H1 (cell line): ENCODE measurements at regions not wholly inside any gene's neighbourhood (a gene's known extent, or its start where the extent isn't known, plus 50 kb on each side); places are given as distances from the start of the nearest gene placed in this dataset.

Experiments used
- CTCF ChIA-PET: fragments of 300-600 bp; sonication (Branson Sonifier 250); formaldehyde crosslinking; loops from one replicate; lab custom pipeline; 2021; ENCODE audit not compliant: partially characterized antibody; lab: Charles Lee
- POLR2A ChIA-PET: fragments of 300-600 bp; sonication (Branson Sonifier 250); formaldehyde crosslinking; loops from one replicate; lab custom pipeline; 2021; ENCODE audit warnings: inconsistent platforms; ENCODE audit not compliant: partially characterized antibody; lab: Charles Lee
- DNase-seq, 2 experiments: peaks; one replicate each; pipeline versions ENCODE4 v3.0.0 to v3.0.0-alpha.2; 2010 to 2022; ENCODE audit warnings: low spot score in 2 of 2, low read depth in 1 of 2, mixed read lengths in 1 of 2
- FAIRE-seq: peaks from 2 replicates; lab custom pipeline; 2011; peaks lifted over from hg19 to GRCh38; lab: Jason Lieb, UNC
- H2AFZ ChIP-seq: 2 replicates; pipeline ENCODE4 v1.8.1; 2012; ENCODE audit warnings: low read length, inconsistent platforms
- H2AK5ac ChIP-seq: 2 replicates; pipeline ENCODE4 v1.6.1; 2013; ENCODE audit warnings: low read depth, low read length
- H2BK120ac ChIP-seq: replicated peaks from 2 replicates; pipeline ENCODE3; 2013; ENCODE audit warnings: low read depth, low read length, inconsistent platforms
- H2BK12ac ChIP-seq: 2 replicates; pipeline ENCODE4 v1.6.1; 2013; ENCODE audit warnings: low read depth, low read length
- H2BK15ac ChIP-seq: 2 replicates; pipeline ENCODE4 v1.6.1; 2013; ENCODE audit warnings: low read length
- H2BK20ac ChIP-seq: 2 replicates; pipeline ENCODE4 v1.6.1; 2013; ENCODE audit warnings: low read length
- H2BK5ac ChIP-seq: 2 replicates; pipeline ENCODE4 v1.6.1; 2013; ENCODE audit warnings: low read depth, low read length
- H3K14ac ChIP-seq: 2 replicates; pipeline ENCODE4 v1.6.1; 2013; ENCODE audit warnings: inconsistent platforms; ENCODE audit not compliant: insufficient read length
- H3K18ac ChIP-seq: 2 replicates; pipeline ENCODE4 v1.6.1; 2013; ENCODE audit warnings: low read length; ENCODE audit errors: extremely low read depth
- H3K23ac ChIP-seq: 2 replicates; pipeline ENCODE4 v1.6.1; 2013; ENCODE audit warnings: inconsistent platforms; ENCODE audit not compliant: insufficient read length
- H3K23me2 ChIP-seq: 2 replicates; pipeline ENCODE4 v1.6.1; 2013; ENCODE audit warnings: low read depth, low read length
- H3K27ac ChIP-seq: 2 replicates; pipeline ENCODE4 v1.6.1; 2011; ENCODE audit warnings: low read depth, low read length, inconsistent platforms
- H3K27me3 ChIP-seq, 4 experiments: replicated peaks in 1 of 4; 1 replicate in 1 of 4; 2 replicates in 3 of 4; pipeline versions ENCODE4 v1.6.1 to v1.8.1; 2011 to 2013; ENCODE audit warnings: low read length in 3 of 4, mild to moderate bottlenecking in 3 of 4, inconsistent platforms in 2 of 4, mixed read lengths in 2 of 4, moderate library complexity in 1 of 4; ENCODE audit not compliant: control insufficient read depth in 3 of 4, insufficient read depth in 3 of 4; ENCODE audit errors: extremely low read depth in 1 of 4
- H3K36me3 ChIP-seq, 4 experiments: 2 replicates each; pipeline versions ENCODE4 v1.6.1 to v1.8.1; 2011 to 2013; ENCODE audit warnings: mild to moderate bottlenecking in 4 of 4, low read length in 3 of 4, moderate library complexity in 2 of 4, control low read depth in 1 of 4, inconsistent platforms in 1 of 4; ENCODE audit not compliant: insufficient read depth in 4 of 4, control insufficient read depth in 2 of 4
- H3K4ac ChIP-seq: replicated peaks from 2 replicates; pipeline ENCODE3; 2013; ENCODE audit warnings: low read length, low read depth, mixed read lengths, inconsistent platforms; ENCODE audit not compliant: insufficient read length
- H3K4me1 ChIP-seq, 4 experiments: replicated peaks in 1 of 4; 1 replicate in 1 of 4; 2 replicates in 3 of 4; pipeline versions ENCODE4 v1.6.1 to v1.8.1; 2011 to 2013; ENCODE audit warnings: low read length in 3 of 4, inconsistent platforms in 2 of 4, mixed read lengths in 1 of 4; ENCODE audit not compliant: insufficient read depth in 4 of 4, control insufficient read depth in 3 of 4
- H3K4me2 ChIP-seq, 2 experiments: 2 replicates each; pipeline versions ENCODE4 v1.6.1 to v1.8.1; 2011 to 2013; ENCODE audit warnings: low read depth in 2 of 2, low read length in 2 of 2, control low read depth in 1 of 2, inconsistent platforms in 1 of 2, mild to moderate bottlenecking in 1 of 2; ENCODE audit not compliant: insufficient read depth in 1 of 2
- H3K4me3 ChIP-seq, 4 experiments: fragments of 200-600, 300-600 bp in 1 of 4; sonication (generic), shearing (Covaris generic), sonication (Bioruptor Twin) in 1 of 4; 2 replicates each; pipeline versions ENCODE4 v1.5.1 to v1.8.1; 2011 to 2016; ENCODE audit warnings: low read length in 4 of 4, low read depth in 3 of 4, control low read depth in 2 of 4, inconsistent platforms in 2 of 4, mild to moderate bottlenecking in 2 of 4, mixed read lengths in 1 of 4, moderate library complexity in 1 of 4; ENCODE audit not compliant: insufficient read depth in 2 of 4; ENCODE audit errors: extremely low read depth in 1 of 4
- H3K56ac ChIP-seq: replicated peaks from 2 replicates; pipeline ENCODE3; 2013; ENCODE audit warnings: low read depth, mild to moderate bottlenecking, mixed read lengths, low read length, inconsistent platforms; ENCODE audit not compliant: insufficient read length
- H3K79me1 ChIP-seq: 2 replicates; pipeline ENCODE4 v1.6.1; 2013; ENCODE audit warnings: low read depth, low read length, control low read depth
- H3K79me2 ChIP-seq, 2 experiments: 2 replicates each; pipeline versions ENCODE4 v1.6.1 to v1.8.1; 2012 to 2013; ENCODE audit warnings: low read length in 2 of 2, mild to moderate bottlenecking in 2 of 2, inconsistent platforms in 1 of 2; ENCODE audit not compliant: insufficient read depth in 2 of 2, control insufficient read depth in 1 of 2
- H3K9ac ChIP-seq, 4 experiments: replicated peaks in 1 of 4; 1 replicate in 1 of 4; 2 replicates in 3 of 4; pipeline versions ENCODE4 v1.6.1 to v1.8.1; 2011 to 2013; ENCODE audit warnings: low read depth in 3 of 4, low read length in 3 of 4, control low read depth in 2 of 4, mild to moderate bottlenecking in 2 of 4, moderate library complexity in 2 of 4, inconsistent platforms in 1 of 4; ENCODE audit errors: extremely low read depth in 1 of 4
- H3K9me3 ChIP-seq, 2 experiments: 2 replicates each; pipeline versions ENCODE4 v1.6.1 to v1.8.1; 2012 to 2013; ENCODE audit warnings: mild to moderate bottlenecking in 2 of 2, moderate library complexity in 2 of 2, control low read depth in 1 of 2, inconsistent platforms in 1 of 2, low read depth in 1 of 2, low read length in 1 of 2, mixed read lengths in 1 of 2; ENCODE audit not compliant: insufficient read depth in 2 of 2
- H4K20me1 ChIP-seq, 2 experiments: replicated peaks in 1 of 2; 2 replicates each; pipeline versions ENCODE3 to v1.8.1; 2011 to 2013; ENCODE audit warnings: inconsistent platforms in 2 of 2, low read length in 2 of 2, mild to moderate bottlenecking in 1 of 2; ENCODE audit not compliant: insufficient read depth in 2 of 2, control insufficient read depth in 1 of 2
- H4K5ac ChIP-seq: 2 replicates; pipeline ENCODE4 v1.6.1; 2013; ENCODE audit warnings: low read length, low read depth, mixed read lengths, inconsistent platforms; ENCODE audit not compliant: insufficient read length
- H4K8ac ChIP-seq: 2 replicates; pipeline ENCODE4 v1.8.0; 2013; ENCODE audit warnings: mild to moderate bottlenecking, moderate library complexity, low read length, inconsistent platforms; ENCODE audit not compliant: insufficient read depth; ENCODE audit errors: extremely low read depth
- H4K91ac ChIP-seq: replicated peaks from 2 replicates; pipeline ENCODE3; 2013; ENCODE audit warnings: low read length, mixed read lengths, inconsistent platforms; ENCODE audit not compliant: insufficient read length
- BRCA1 ChIP-seq: IDR thresholded peaks from 2 replicates; pipeline ENCODE4 v1.6.1; 2012; ENCODE audit warnings: low read depth, low read length, improper control_type of control experiment
- CTBP2 ChIP-seq: IDR thresholded peaks from 2 replicates; pipeline ENCODE4 v1.7.0; 2011; ENCODE audit warnings: borderline replicate concordance, mild to moderate bottlenecking, moderate library complexity, mixed read lengths, low read length; ENCODE audit not compliant: insufficient read depth, insufficient read length
- E2F6 ChIP-seq: IDR thresholded peaks from 2 replicates; pipeline ENCODE4 v1.6.1; 2012; ENCODE audit warnings: inconsistent platforms
- EGR1 ChIP-seq: IDR thresholded peaks from 2 replicates; pipeline ENCODE4 v1.6.1; 2011; ENCODE audit warnings: low read depth, low read length, borderline replicate concordance
- EZH2 ChIP-seq: fragments of 200-600 bp; sonication (generic); IDR thresholded peaks from 2 replicates; pipeline ENCODE4 v1.7.1; 2012; ENCODE audit warnings: low read depth, mild to moderate bottlenecking, moderate library complexity, low read length, inconsistent platforms; ENCODE audit not compliant: severe bottlenecking
- FOSL1 ChIP-seq: IDR thresholded peaks from 2 replicates; pipeline ENCODE4 v1.6.1; 2011; ENCODE audit warnings: mild to moderate bottlenecking, low read depth, low read length, moderate library complexity; ENCODE audit not compliant: insufficient read depth
- HDAC2 ChIP-seq, 2 experiments: fragments of 300-600 bp in 1 of 2; sonication (generic) in 1 of 2; IDR thresholded peaks; 2 replicates each; pipeline ENCODE4 v1.6.1; 2011 to 2012; ENCODE audit warnings: low read depth in 2 of 2, low read length in 2 of 2, mild to moderate bottlenecking in 2 of 2, moderate library complexity in 2 of 2, borderline replicate concordance in 1 of 2, inconsistent platforms in 1 of 2
- HDAC6 ChIP-seq: IDR thresholded peaks from one replicate; pipeline ENCODE4 v1.7.1; 2012; ENCODE audit warnings: low read depth, mild to moderate bottlenecking, inconsistent platforms, low read length, moderate library complexity
- NANOG ChIP-seq: IDR thresholded peaks from 2 replicates; pipeline ENCODE4 v1.6.1; 2011; ENCODE audit warnings: low read length, low read depth, mild to moderate bottlenecking, inconsistent platforms; ENCODE audit not compliant: insufficient read depth, poor library complexity, severe bottlenecking
- POLR2A ChIP-seq, 2 experiments: IDR thresholded peaks; 1 replicate in 1 of 2; 2 replicates in 1 of 2; pipeline ENCODE4 v1.6.1; 2011; ENCODE audit warnings: low read depth in 2 of 2, low read length in 2 of 2, mild to moderate bottlenecking in 2 of 2; ENCODE audit errors: control extremely low read depth in 1 of 2
- POU5F1 ChIP-seq: IDR thresholded peaks from 2 replicates; pipeline ENCODE4 v1.6.1; 2011; ENCODE audit warnings: low read depth, mild to moderate bottlenecking, low read length, moderate library complexity
- RBBP5 ChIP-seq: IDR thresholded peaks from 2 replicates; pipeline ENCODE4 v1.7.1; 2012; ENCODE audit warnings: low read depth, mild to moderate bottlenecking, inconsistent platforms, low read length, moderate library complexity, borderline replicate concordance
- SAP30 ChIP-seq: fragments of 300-600 bp; sonication (generic); IDR thresholded peaks from 2 replicates; pipeline ENCODE4 v1.7.1; 2012; ENCODE audit warnings: low read length, moderate library complexity, mild to moderate bottlenecking, inconsistent platforms; ENCODE audit not compliant: insufficient read depth, insufficient replicate concordance
- TAF1 ChIP-seq: IDR thresholded peaks from 2 replicates; pipeline ENCODE4 v1.6.1; 2011; ENCODE audit warnings: mild to moderate bottlenecking, low read depth, low read length
- ZNF274 ChIP-seq: IDR thresholded peaks from 2 replicates; pipeline ENCODE4 v1.7.0; 2012; ENCODE audit warnings: low read length, borderline replicate concordance; ENCODE audit errors: extremely low read depth

DNA sequence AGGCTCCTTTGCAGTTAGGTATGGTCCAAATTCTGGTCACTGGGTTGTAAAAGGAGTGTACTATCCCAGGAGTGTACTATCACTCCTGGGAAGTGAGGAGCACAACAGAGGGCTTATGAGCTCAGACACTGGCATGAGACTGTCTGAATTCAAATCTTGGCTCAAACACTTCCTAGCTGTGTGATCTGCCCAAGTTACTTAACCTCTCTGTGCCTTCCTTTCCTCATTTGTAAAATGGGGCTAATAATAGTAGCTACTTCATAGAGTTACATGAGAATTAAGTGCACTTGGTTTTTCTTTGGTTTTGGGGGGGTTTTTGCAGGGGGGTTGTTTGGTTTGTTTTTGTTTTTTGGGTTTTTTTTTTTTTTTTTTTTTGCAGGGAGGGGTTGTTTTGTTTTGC lies 152.0 kb downstream of the BCOR start:
- H3K36me3 ChIP-seq: no peaks in the 10 kb centered on the region
- no peak overlapping the region for H3K23ac ChIP-seq
- H2BK15ac ChIP-seq: no peak overlapping the region
- DNase-seq: no peak
- no peak overlapping the region for H4K8ac ChIP-seq
- H3K4me2 ChIP-seq: no peak overlapping the region
- no peak overlapping the region for H3K27ac ChIP-seq
- peaks cover 0 to 9% (median 1%) of the 10 kb centered on the region in 4 experiments; a peak in 1 of 7 replicates for H3K4me1 ChIP-seq
- POLR2A ChIA-PET: interaction anchor here (0.7 kb wide), 1 partner anchor 124 kb away, joined by 3 read pairs; no protein-coding TSS in a partner anchor
- H3K9me3 ChIP-seq: no peaks in the 10 kb centered on the region
- H3K14ac ChIP-seq: no peak overlapping the region
- H2BK5ac ChIP-seq: no peak overlapping the region
- H3K4me3 ChIP-seq: no peak overlapping the region
- H2BK12ac ChIP-seq: no peak overlapping the region
- H2BK120ac ChIP-seq: no peak overlapping the region
- H3K4ac ChIP-seq: no peak overlapping the region
- no peak overlapping the region for H2BK20ac ChIP-seq
- FAIRE-seq: no peak
- no peak overlapping the region for H3K18ac ChIP-seq
- no peak overlapping the region for H2AFZ ChIP-seq
- no peaks in the 10 kb centered on the region for H3K27me3 ChIP-seq
- no peaks in the 10 kb centered on the region for H3K23me2 ChIP-seq
- no peaks in the 10 kb centered on the region for H3K79me2 ChIP-seq
- no peaks in the 10 kb centered on the region for H4K20me1 ChIP-seq
- H4K91ac ChIP-seq: no peak overlapping the region
- H3K79me1 ChIP-seq: no peaks in the 10 kb centered on the region
- CTCF ChIA-PET: interaction anchor here (0.7 kb wide), 1 partner anchor 881 kb away, joined by 3 read pairs; no protein-coding TSS in a partner anchor
- no peak overlapping the region for H3K56ac ChIP-seq
- H3K9ac ChIP-seq: no peak overlapping the region
- no peak overlapping the region for H4K5ac ChIP-seq
- H2AK5ac ChIP-seq: no peak overlapping the region
- TF ChIP-seq TAF1 (no peak), NANOG (no peak), E2F6 (no peak), HDAC2 (IDR thresholded peaks at IDR 0.05; ENCODE audit: borderline replicate concordance in 1 of 2, low read depth in 2 of 2, low read length in 2 of 2) (no peak), EZH2 (no peak), RBBP5 (no peak), BRCA1 (no peak), POU5F1 (no peak), ZNF274 (no peak), EGR1 (no peak), POLR2A (IDR thresholded peaks at IDR 0.05; ENCODE audit: control extremely low read depth in 1 of 2, low read depth in 2 of 2, low read length in 2 of 2) (no peak), FOSL1 (no peak), SAP30 (no peak), CTBP2 (no peak), HDAC6 (no peak)
